Rectal smooth muscle tissue (tissue), 1 donor: ENCODE measurements at regions not wholly inside any gene's neighbourhood (a gene's known extent, or its start where the extent isn't known, plus 50 kb on each side); places are given as distances from the start of the nearest gene placed in this dataset.

Experiments used
- H3K27ac ChIP-seq: one replicate; pipeline ENCODE4 v1.7.0; 2013; ENCODE audit warnings: low read depth, low read length, inconsistent platforms
- H3K27me3 ChIP-seq: one replicate; pipeline ENCODE4 v1.7.0; 2013; ENCODE audit warnings: low read length; ENCODE audit not compliant: control insufficient read depth, insufficient read depth
- H3K36me3 ChIP-seq: one replicate; pipeline ENCODE4 v1.7.0; 2013; ENCODE audit warnings: low read length; ENCODE audit not compliant: control insufficient read depth, insufficient read depth
- H3K4me1 ChIP-seq: one replicate; pipeline ENCODE4 v1.7.0; 2013; ENCODE audit warnings: low read length; ENCODE audit not compliant: control insufficient read depth, insufficient read depth
- H3K4me3 ChIP-seq: one replicate; pipeline ENCODE4 v1.7.0; 2013; ENCODE audit warnings: low read length
- H3K9ac ChIP-seq: one replicate; pipeline ENCODE4 v1.7.0; 2013; ENCODE audit warnings: low read length

- Histone ChIP-seq H3K27me3 (no peaks in the 10 kb centered on the region), H3K27ac (no peak overlapping the region), H3K9ac (no peak overlapping the region), H3K4me1 (no peaks in the 10 kb centered on the region), H3K36me3 (no peaks in the 10 kb centered on the region), H3K4me3 (no peak overlapping the region)
These were observed 57.2 kb upstream of the FAM9C start for GRCh38 chrX:13101441-13102139.

- Histone ChIP-seq H3K36me3 (no peaks in the 10 kb centered on the region), H3K27me3 (no peaks in the 10 kb centered on the region), H3K9ac (no peak overlapping the region), H3K4me3 (no peak overlapping the region), H3K27ac (no peak overlapping the region), H3K4me1 (no peaks in the 10 kb centered on the region)
These were observed 54.7 kb upstream of the FAM9C start for GRCh38 chrX:13099121-13099520.

DNA sequence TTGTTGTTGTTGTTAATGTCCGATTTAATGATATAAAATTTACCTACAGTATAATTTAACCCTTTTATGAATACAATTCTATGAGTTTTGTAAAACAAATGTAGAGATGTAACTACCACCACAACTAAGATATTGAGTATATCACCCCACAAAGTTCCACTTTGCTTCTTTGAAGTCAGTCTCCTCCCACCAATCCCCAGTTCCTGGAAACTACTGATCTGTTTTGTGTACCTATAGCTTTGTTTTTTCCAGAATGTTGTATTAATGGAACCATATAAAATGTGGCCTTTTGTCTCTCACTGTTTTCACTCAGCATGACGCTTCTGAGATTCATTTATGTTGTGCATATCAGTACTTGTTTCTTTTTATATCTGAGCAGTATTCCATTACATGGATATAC, 52.3 kb upstream of the FAM9C start:
- no peaks in the 10 kb centered on the region for H3K4me1 ChIP-seq
- H3K27ac ChIP-seq, result no peak overlapping the region
- H3K9ac ChIP-seq, result no peak overlapping the region
- H3K27me3 ChIP-seq, result peaks cover 4% of the 10 kb centered on the region
- H3K4me3 ChIP-seq, result no peak overlapping the region
- no peaks in the 10 kb centered on the region for H3K36me3 ChIP-seq

DNA sequence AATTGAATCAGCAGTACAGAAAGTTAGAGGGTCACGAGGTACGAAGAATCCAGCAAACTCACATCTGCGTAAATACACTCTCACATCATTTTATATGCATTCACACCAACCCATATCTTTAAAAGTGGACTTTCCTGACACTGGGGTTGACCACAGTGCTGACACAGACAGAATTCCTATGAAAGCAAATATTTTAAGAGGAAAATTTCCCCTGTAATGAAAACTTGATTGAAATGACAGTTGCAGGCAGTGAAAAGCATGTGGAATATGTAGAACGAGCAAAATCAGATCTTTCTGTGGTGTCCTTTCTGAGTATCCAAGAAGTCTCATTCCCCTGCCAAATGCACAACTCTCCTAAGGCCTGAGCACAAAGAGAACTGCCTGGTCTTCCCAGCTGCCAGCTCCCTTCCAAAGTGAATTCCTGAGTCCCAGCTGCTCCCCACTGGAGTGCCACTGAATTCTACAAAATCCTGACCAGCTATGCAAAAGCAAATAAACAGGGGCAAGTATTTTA, 50.5 kb upstream of the FAM9C start:
- Histone ChIP-seq H3K36me3 (no peaks in the 10 kb centered on the region), H3K27me3 (peaks cover 4% of the 10 kb centered on the region), H3K4me1 (no peaks in the 10 kb centered on the region), H3K9ac (no peak overlapping the region), H3K4me3 (no peak overlapping the region), H3K27ac (no peak overlapping the region)

GRCh38 chrX:13094374-13094773, 50.0 kb upstream of the FAM9C start:
- Histone ChIP-seq H3K27me3 (peaks cover 4% of the 10 kb centered on the region), H3K4me1 (no peaks in the 10 kb centered on the region), H3K4me3 (no peak overlapping the region), H3K27ac (no peak overlapping the region), H3K9ac (no peak overlapping the region), H3K36me3 (no peaks in the 10 kb centered on the region)
